ENCODE measurements at regions not wholly inside any gene's neighbourhood (a gene's known extent, or its start where the extent isn't known, plus 50 kb on each side); places are given as distances from the start of the nearest gene placed in this dataset.

DNA sequence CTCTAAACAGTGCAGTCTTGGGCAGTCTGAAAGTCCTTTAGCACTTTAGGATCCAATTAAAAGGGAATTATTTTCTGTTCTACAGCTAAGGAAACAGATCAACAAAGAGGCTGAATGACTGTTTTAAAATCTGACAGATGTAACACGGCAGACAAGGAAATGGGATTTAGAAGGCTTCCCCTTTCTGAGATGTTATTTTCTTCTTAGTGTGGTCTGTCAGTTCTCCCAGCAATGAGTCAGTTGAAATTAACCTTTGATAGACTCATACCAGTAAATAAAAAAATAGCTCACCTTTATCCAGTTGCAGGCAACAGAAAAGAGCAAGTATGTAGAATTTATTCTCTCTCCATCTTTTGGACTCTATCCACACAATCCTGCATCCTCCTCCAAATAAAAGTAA, 98.1 kb downstream of the NEDD1 start:
- no peak for DNase-seq

GRCh38 chr12:97005646-97006045, 98.6 kb downstream of the NEDD1 start:
- no peak for DNase-seq

DNA sequence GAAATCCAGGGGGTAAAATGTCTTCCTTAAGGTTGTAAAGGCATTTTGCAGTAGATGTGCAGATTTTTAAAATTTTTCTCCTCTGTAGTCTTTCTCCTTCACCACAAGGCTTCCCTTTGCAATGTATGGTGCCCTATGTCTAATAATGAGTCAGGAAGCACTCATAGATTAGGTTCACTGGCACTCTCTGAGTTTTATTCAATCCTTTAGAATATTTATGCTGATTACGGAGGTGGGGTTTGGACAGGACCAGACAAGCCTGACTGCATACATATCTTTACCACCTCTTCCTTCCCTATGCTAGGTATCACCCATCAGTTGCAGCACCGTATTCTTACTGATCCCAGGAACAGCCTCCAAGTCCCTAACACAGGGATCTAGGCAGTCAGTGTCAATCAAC, 99.5 kb downstream of the NEDD1 start:
- DNase-seq = no peak

DNA sequence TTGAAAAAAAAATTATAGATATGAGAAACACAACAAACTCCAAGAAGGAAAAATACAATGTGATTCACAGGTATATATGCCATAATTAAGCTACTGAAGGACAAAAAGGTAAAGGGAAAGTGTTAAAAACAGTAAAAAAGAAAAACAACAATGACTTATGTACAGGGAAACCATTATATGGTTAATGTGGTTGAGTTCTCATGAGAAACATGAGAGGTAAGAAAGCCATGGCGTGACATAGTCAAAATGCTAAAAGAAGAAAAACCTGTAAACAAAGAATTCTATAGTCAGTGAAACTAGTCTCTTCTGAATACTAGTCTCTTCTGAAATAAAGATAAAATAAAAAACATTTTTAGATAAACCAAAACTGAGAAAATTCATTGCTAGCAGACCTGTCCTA, 109.1 kb downstream of the NEDD1 start:
- DNase-seq = no peak

DNA sequence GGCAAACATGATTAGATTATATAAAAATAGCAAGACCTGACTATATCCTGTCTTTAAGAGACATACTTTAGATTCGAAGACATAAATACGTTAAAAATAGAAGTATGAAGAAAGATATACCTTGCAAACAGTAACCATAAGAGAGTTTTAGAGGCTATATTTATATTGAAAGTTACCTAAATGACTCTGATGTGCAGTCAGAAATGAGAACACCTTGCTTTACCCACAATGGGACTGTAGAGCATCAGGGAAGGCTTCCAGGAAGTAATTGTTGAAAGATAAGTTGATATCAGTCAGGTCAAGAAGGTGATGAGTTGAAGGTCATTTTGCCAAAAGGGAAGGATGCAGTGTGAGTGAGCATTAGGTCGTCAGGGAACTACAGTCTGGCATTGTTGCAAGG, 110.2 kb downstream of the NEDD1 start:
- no peak for DNase-seq

DNA sequence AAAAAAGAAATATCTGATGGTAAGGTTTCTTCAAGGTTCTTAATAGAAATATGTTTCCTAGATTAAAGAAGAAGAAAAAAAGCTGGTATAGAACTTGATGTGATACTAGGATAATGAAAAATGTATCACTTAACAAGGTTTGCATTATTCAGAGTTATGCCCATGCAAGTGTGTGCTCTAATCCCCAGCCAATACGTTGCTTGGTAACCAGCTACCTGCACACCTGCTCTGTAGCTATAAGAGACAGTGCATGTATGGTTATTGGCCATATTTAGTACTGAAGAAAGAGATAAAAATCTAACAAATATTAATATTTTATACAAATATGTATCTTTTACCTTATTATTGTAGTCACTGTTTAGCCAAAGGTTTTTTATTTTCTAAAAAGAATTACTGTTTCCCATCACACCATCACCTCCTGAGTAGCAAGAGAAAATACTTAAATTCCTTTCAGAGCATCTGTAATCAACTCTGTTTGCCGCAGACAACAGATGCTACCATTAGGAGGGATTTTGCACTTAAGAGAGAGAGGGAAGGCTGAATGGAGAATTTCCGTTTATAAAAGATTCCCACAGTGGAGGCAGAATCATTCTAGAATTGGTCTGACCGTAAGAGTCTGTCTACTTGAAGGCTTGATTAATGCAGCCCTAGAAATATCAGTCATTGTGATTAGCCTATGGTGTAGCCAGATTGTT, 115.6 kb downstream of the NEDD1 start:
- DNase-seq = peak; percentile 5 to 12

DNA sequence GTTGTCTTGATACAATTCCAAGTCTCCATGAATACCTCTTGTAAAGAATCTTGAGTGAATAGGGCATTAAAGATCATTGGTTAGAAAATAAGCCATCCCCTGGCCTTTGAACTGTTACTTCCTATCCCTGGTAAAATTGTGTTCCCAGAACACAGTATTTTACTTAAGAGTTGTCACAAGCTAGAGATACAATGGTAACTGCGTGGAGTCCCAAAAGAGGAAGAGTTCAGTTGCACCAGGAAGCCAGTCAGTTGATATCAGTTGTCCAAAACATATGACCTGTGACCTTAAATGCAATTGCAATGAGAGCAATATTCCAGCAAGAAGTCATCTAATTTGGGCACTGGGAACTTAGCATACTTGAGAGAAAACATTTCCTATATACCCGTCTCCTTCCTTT, 117.3 kb downstream of the NEDD1 start:
- no peak for DNase-seq

DNA sequence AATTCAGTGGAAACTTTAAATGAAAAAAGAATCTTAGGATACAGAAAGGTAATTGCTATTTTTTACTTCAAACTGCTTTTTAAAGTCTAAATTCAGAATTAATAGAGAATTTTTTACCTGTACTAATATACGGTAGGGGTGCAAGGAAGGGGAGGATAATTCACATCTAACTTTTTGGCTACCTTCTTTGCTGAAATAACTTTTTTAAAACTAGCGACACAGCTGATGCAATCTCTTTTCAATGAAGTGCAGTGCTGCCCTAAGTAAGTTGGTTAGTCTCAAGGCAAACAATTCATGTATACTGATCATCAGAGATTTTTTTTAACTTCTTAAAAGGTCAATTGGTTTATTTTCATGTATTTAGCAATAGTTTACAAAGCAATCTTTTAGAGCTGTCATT, 119.8 kb downstream of the NEDD1 start:
- DNase-seq = no peak

GRCh38 chr12:97027482-97027881, 120.4 kb downstream of the NEDD1 start:
- DNase-seq = no peak

DNA sequence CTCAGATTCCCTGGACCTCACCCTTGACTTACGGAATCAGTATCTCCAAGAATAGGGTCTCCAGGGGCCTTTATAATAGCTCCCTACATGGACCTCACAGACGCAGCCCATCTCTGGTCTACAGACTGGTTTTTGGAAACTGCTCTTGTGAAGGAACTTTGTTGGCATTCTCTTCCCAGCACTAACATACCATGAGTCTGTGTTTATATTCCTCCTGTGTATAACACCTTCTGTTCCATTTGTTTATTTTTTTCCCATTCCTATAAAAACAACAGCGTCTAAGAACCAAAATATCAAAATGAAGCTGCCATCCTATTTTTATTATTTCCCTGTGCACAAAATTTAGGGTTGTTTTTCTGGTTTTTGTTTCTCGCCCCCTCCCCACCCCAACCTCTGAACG, 131.1 kb downstream of the NEDD1 start:
- DNase-seq = no peak

DNA sequence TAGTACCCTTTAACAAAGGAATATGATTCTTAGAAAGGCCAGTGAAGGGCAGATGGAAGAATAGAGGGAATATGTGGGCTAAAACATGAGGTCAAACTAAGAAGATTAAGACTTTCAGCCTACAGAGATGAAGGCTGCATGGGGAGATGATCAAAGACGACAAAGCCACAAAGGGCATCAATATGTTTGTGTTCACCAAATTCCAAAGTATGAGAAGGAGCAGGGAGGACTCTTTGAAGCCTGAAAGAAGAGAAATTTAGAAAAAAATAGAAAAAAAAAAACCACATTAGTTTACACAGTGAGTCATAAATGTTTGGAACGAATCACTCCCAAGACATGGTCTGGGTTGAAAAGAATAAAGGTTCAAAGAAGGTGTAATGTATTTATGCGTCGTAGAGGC, 131.8 kb downstream of the NEDD1 start:
- no peak for DNase-seq

DNA sequence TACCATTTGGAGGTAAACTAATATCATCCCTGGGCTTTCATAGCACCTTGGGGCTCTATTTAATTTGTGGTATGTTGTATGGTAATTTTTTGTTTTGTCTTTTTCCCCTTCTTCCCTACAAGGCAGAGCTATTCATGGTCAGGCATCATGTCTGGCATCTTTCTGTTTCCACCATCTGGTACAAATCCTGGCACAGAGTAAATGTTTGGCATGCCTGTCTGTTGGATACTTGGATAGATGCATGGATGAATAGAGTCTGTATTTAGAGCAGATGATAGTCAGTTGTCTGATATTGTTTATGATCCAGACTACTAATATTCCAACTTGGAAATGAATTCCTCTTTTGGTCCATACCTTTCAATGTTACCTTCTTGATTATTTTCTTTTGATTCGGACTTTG, 139.8 kb downstream of the NEDD1 start:
- no peak for DNase-seq

DNA sequence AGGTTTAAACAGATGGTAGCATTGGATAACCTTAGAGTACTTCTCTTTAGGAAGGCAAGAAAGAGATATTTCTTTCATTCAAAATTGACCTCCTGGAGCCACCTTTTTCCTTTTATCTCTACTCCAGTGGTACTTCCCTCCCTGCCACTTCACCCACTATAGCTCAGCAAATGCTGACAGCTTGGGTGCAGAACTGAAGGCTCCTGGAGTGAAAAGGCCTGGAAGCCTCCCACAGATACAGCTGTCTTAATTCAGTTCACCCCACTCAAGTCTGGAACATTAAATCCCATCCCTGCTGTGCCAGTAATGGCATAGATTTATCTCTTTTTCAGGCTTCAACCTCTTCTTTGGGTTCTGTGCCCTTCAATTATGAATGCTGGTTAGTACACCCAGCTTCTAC, 140.3 kb downstream of the NEDD1 start:
- DNase-seq = no peak

DNA sequence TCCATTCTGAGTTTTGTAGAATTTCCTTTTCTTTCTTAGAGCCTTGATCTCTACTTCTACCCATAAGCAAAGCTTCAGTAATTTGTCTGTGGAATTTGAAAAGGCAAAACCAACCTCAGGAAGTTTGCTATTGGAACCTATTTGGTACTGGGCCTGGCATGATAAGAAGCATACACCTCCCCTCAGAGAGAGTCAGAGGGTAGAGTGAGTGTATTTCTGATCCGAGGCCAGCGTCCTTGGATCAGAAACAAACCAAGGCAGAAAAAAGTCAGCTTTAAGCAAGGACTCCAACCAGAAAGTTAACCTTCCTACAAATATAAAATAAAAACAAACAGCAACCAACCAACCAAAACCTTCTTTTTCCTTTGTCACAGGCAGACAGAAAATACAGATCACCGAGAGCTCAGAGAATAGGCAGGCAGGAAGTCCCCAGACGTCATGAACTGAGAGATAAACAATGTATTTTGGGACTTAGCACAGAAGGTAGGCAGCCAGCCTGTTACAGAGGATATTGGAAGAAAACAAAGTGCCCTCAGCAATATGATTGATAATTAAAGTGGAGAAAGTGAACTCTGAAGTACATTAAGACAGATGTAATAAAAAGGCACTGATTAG, 141.5 kb downstream of the NEDD1 start:
- no peak for DNase-seq

- no peak for DNase-seq
These were observed 143.5 kb downstream of the NEDD1 start for GRCh38 chr12:97050509-97050908.

DNA sequence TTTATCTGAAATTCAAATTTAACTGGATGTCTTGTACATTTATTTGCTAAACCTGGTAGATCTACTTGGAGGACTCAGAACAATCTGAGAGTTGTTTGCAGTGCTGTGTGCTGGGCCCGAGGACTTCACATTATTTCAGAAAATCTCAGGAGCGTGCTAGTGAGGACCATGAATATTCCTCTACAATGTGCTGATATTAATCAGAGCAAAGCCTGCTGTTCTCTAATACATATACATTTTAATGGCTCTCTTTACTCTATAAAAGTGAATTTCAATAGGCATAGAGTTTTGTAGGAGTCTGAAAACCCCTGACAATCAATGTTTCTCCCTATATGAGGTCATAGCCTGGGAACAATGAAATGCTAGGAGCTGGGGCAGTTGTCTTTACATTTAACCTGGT, 144.3 kb downstream of the NEDD1 start:
- DNase-seq = no peak

- no peak for DNase-seq
These were observed 154.1 kb downstream of the NEDD1 start for GRCh38 chr12:97061171-97061570.

DNA sequence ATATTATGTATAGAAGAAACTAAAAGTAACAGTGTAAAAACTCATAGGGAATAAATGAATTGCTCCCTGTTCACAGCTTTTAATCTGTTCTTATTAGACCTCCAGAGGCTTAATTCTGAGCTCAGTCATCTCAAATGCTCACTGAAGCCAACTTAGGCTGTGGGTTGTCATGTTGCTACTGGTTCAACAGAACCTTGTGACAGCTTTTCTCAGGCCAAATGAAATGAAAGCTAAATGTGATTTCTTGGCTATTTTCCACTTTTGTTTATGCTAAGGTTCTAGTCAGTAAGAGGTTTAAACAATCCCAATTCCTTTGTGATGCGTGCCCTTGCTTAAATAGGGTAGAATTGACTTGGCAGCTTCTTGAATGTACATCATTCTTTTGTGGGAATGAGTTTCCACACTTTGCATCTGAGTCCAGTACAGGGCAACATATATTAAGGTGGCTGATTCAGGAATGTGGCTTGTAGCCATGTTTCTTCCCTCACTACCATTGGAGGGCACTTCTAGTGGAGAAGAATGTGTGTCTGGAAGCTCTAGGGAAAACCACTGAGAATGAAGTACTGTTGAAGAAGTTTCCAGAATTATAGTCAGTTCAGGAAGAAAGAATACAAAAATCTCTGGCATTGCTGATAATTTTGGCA, 156.4 kb downstream of the NEDD1 start:
- DNase-seq = no peak

- DNase-seq = no peak
These were observed 168.3 kb downstream of the NEDD1 start for GRCh38 chr12:97075161-97075933.

- no peak for DNase-seq
These were observed 169.0 kb downstream of the NEDD1 start for GRCh38 chr12:97075934-97076630.

GRCh38 chr12:97076912-97077311, 169.9 kb downstream of the NEDD1 start:
- DNase-seq = peak; percentile 17 to 50

DNA sequence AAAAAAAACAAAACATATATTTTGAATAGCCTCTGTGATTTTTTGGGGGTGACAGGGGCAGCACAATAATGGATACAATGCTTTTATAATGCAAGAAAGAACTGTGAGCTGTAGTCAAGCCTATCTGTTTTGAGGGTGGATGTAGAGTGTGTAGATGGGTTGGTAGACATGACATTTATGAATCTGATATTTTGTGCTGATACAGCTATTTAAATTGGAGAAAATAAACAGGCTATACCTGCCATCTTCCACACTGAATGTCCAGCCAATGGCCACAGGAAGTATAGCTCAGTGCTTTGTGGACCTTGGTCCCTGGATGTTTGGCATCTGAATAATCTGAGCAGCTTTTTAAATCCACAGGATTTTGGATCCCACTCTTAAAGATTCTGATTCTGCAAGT, 175.0 kb downstream of the NEDD1 start:
- DNase-seq = no peak

- no peak for DNase-seq
These were observed 186.2 kb downstream of the NEDD1 start for GRCh38 chr12:97093187-97093683.
